H1 (cell line): ENCODE measurements at regions not wholly inside any gene's neighbourhood (a gene's known extent, or its start where the extent isn't known, plus 50 kb on each side); places are given as distances from the start of the nearest gene placed in this dataset.

Experiments used
- ATF3 ChIP-seq: IDR thresholded peaks from 2 replicates; pipeline ENCODE4 v1.6.1; 2011; ENCODE audit warnings: low read depth, mild to moderate bottlenecking, low read length; ENCODE audit not compliant: insufficient read depth
- BRCA1 ChIP-seq: IDR thresholded peaks from 2 replicates; pipeline ENCODE4 v1.6.1; 2012; ENCODE audit warnings: low read depth, low read length, improper control_type of control experiment
- CBX8 ChIP-seq: fragments of 300-800, 300-1000 bp; sonication (generic); IDR thresholded peaks from 2 replicates; pipeline ENCODE4 v1.7.1; 2016; ENCODE audit warnings: low read depth, low read length, borderline replicate concordance
- CREB1 ChIP-seq: IDR thresholded peaks from 2 replicates; pipeline ENCODE4 v1.6.1; 2012; ENCODE audit warnings: inconsistent platforms
- CTCF ChIP-seq, 3 experiments: IDR thresholded peaks; 1 replicate in 2 of 3; 2 replicates in 1 of 3; pipeline versions ENCODE4 v1.5.1 to v1.6.1; 2011; ENCODE audit warnings: low read length in 3 of 3, mild to moderate bottlenecking in 3 of 3, inconsistent platforms in 2 of 3, low read depth in 1 of 3, moderate library complexity in 1 of 3; ENCODE audit not compliant: insufficient read depth in 1 of 3; ENCODE audit errors: control extremely low read depth in 1 of 3
- EP300 ChIP-seq, 2 experiments: IDR thresholded peaks; 1 replicate in 1 of 2; 2 replicates in 1 of 2; pipeline ENCODE4 v1.6.1; 2011 to 2012; ENCODE audit warnings: low read depth in 2 of 2, low read length in 2 of 2, mild to moderate bottlenecking in 2 of 2, borderline replicate concordance in 1 of 2, inconsistent platforms in 1 of 2, moderate library complexity in 1 of 2
- GTF2F1 ChIP-seq: IDR thresholded peaks from 2 replicates; pipeline ENCODE4 v1.6.1; 2012; ENCODE audit warnings: low read depth, low read length, improper control_type of control experiment, borderline replicate concordance
- NRF1 ChIP-seq: IDR thresholded peaks from 2 replicates; pipeline ENCODE4 v1.6.1; 2011; ENCODE audit warnings: mild to moderate bottlenecking, low read depth, low read length, improper control_type of control experiment
- PHF8 ChIP-seq: fragments of 200-600 bp; sonication (generic); conservative IDR thresholded peaks from 2 replicates; pipeline ENCODE4 v1.7.1; 2012; ENCODE audit warnings: low read depth, mild to moderate bottlenecking, inconsistent platforms, low read length, moderate library complexity
- POLR2AphosphoS5 ChIP-seq: IDR thresholded peaks from 2 replicates; pipeline ENCODE4 v1.6.1; 2011; ENCODE audit warnings: low read depth, low read length
- SAP30 ChIP-seq: fragments of 300-600 bp; sonication (generic); IDR thresholded peaks from 2 replicates; pipeline ENCODE4 v1.7.1; 2012; ENCODE audit warnings: low read length, moderate library complexity, mild to moderate bottlenecking, inconsistent platforms; ENCODE audit not compliant: insufficient read depth, insufficient replicate concordance
- SIN3A ChIP-seq, 2 experiments: IDR thresholded peaks in 1 of 2; conservative IDR thresholded peaks in 1 of 2; 2 replicates each; pipeline ENCODE4 v1.6.1; 2011 to 2012; ENCODE audit warnings: low read length in 2 of 2, improper control_type of control experiment in 1 of 2, low read depth in 1 of 2, mild to moderate bottlenecking in 1 of 2
- TBP ChIP-seq: IDR thresholded peaks from 2 replicates; pipeline ENCODE4 v1.6.1; 2011; ENCODE audit warnings: low read depth, low read length, improper control_type of control experiment

DNA sequence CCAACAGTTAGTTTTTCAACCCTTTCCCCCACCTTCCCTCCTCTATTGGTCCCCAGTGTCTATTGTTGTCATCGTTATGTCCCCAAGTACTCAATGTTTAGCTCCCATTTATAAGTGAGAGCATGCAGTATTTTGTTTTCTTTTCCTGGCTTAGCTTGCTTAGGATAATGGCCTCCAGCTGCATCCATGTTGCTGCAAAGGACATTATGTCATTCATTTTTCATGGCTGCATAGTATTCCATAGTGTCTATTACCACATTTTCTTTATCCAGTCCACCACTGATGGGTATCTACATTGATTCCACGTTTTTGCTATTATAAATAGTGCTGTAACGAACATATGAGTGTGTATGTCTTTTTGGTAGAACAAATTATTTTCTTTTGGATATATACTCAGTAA, 55.3 kb upstream of the HIVEP1 start:
- TF ChIP-seq CTCF (IDR thresholded peaks at IDR 0.05; ENCODE audit: control extremely low read depth in 1 of 3, insufficient read depth in 1 of 3, low read depth in 1 of 3, low read length in 3 of 3) (no peak), EP300 (IDR thresholded peaks at IDR 0.05; ENCODE audit: borderline replicate concordance in 1 of 2, low read depth in 2 of 2, low read length in 2 of 2) (no peak), SAP30 (no peak), GTF2F1 (no peak), SIN3A (conservative IDR thresholded peaks at IDR 0.05 in 1 of 2, IDR thresholded peaks at IDR 0.05 in 1 of 2; ENCODE audit: low read depth in 1 of 2, low read length in 2 of 2) (no peak), BRCA1 (no peak), PHF8 (no peak), NRF1 (no peak), CREB1 (no peak), TBP (no peak), ATF3 (no peak), CBX8 (no peak), POLR2AphosphoS5 (no peak)
